ENCODE measurements at regions not wholly inside any gene's neighbourhood (a gene's known extent, or its start where the extent isn't known, plus 50 kb on each side); places are given as distances from the start of the nearest gene placed in this dataset.

DNA sequence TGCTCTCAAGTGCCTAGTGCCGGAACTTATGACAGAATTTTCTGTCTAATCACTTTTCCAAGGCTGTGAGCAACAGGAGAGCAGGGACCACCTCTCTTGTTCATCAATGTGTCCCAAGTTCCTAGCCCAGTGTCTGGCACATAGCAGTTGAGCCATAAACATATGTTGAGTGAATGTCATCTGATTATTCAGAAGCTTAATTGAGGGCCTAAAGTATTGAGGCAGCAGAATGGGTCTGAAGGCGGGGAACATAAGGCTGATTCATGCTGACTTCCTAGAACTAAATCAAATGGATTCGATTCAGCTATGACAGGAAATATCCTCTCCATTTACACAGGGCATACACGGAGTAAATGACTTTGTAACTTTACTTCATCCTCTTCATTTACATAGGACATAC lies 438.0 kb upstream of the ZFHX3 start:
- Histone ChIP-seq H3K4me1 (ENCODE audit: insufficient read depth, low read length) (no peaks in the 10 kb centered on the region), H3K4me3 (ENCODE audit: low read length in 2 of 2) (no peak overlapping the region), H3K36me3 (ENCODE audit: insufficient read depth, low read length) (no peaks in the 10 kb centered on the region), H3K27me3 (ENCODE audit: insufficient read depth, low read length) (no peaks in the 10 kb centered on the region), H3K9me3 (ENCODE audit: control insufficient read depth in 1 of 2, low read length in 2 of 2) (no peaks in the 10 kb centered on the region), H3K27ac (ENCODE audit: low read depth, low read length) (no peak overlapping the region)
- peaks cover 0 to 9% (median 4%) of the 10 kb centered on the region in 8 donors for H3K9me3 Mint-ChIP-seq
- no peaks in the 10 kb centered on the region for H3K36me3 Mint-ChIP-seq
- ChIA-PET POLR2A (ENCODE audit: partially characterized antibody) (no interaction called here), CTCF (ENCODE audit: partially characterized antibody) (no interaction called here)
- intact Hi-C loops (cut with micrococcal nuclease), result no loop called here
- H3K4me1 Mint-ChIP-seq, result peaks cover 0 to 6% (median 3%) of the 10 kb centered on the region in 4 donors
- H3K27ac Mint-ChIP-seq, result no peak overlapping the region
- H3K27me3 Mint-ChIP-seq, result peaks cover 3 to 10% of the 10 kb centered on the region in 2 donors
- no peak overlapping the region for H3K4me3 Mint-ChIP-seq
- no peak for DNase-seq

DNA sequence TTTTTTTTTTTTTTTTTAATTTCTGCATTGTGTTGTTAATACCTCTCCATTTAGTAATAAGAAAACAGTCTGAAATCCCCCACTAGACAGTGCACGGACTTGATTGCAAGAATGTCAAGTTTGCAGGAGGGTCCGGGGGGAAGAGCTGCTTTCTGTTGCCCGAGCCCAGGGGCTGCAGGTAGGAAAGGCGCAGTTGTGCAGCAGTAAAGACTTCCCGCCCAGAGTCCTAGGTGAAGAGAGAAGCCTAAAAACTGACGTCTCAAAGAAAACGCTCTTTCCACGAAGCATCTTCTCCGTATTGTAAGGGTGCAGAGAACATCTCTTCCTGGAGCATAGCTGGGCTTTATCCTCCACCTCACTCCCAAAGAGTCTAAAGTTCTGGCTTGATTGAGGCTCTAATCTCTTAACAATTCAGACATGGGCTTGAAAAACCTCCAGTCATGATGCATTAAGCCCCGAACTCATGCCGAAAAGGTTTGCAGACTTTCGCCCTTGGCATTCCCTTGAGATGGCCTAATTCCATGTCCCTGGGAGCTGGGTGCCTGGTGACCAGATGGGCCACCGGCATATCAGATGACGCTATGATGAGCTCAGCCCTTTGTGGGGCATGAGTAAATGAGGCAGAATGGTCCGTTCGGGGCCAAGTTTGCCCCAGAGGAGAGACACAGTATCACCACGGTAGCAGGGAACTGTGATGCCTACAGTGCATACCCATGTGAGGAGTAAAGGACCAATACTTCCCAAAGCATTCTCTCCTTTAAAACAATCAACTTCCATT lies 436.2 kb upstream of the ZFHX3 start:
- H3K27ac ChIP-seq (ENCODE audit: low read depth, low read length), result no peak overlapping the region
- Mint-ChIP-seq H3K27me3 (peaks cover 3 to 10% of the 10 kb centered on the region in 2 donors), H3K4me3 (no peak overlapping the region), H3K4me1 (peaks cover 0 to 6% (median 3%) of the 10 kb centered on the region in 4 donors), H3K9me3 (peaks cover 0 to 9% (median 7%) of the 10 kb centered on the region in 8 donors), H3K27ac (no peak overlapping the region), H3K36me3 (no peaks in the 10 kb centered on the region)
- no peaks in the 10 kb centered on the region for H3K36me3 ChIP-seq (ENCODE audit: insufficient read depth, low read length)
- H3K4me3 ChIP-seq (ENCODE audit: low read length in 2 of 2), result no peak overlapping the region
- no peaks in the 10 kb centered on the region for H3K9me3 ChIP-seq (ENCODE audit: control insufficient read depth in 1 of 2, low read length in 2 of 2)
- no peaks in the 10 kb centered on the region for H3K27me3 ChIP-seq (ENCODE audit: insufficient read depth, low read length)
- CTCF ChIA-PET (ENCODE audit: partially characterized antibody), result no interaction called here
- DNase-seq, result no peak
- no peaks in the 10 kb centered on the region for H3K4me1 ChIP-seq (ENCODE audit: insufficient read depth, low read length)
- intact Hi-C loops (cut with micrococcal nuclease), result no loop called here
- POLR2A ChIA-PET (ENCODE audit: partially characterized antibody), result no interaction called here

DNA sequence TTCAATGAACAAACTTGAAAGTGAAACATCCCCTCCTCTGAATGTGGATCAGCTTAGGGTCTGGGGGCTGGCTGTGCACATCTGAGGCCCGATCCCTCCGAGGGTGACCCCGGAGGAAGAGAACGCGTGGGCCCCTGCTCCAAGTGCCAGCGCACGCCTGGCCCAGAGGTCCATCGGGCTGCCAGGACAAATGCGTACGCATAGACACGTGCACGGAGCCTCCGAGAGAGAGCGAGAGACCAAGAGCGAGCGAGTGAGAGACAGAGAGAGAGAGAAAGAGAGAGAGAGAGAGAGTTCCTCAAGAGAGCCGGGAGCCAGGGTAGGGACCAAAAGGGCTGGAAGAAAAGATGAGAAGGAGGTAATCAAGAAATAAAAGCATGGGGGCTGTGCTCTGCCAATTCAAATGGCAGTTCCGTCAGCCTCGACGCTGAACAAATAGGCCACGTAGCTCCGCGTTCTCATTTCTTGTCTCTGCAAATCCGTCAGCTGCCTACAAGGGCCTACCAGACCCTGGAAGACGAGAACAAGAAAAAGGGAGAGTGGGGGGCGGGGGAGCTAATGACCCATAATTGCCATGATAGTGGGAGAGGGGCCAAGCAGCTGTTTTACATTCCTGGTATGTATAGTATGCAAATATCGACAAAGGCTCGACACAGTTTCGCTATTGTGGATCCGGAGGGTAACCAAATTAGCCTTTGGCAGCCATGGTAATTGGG lies 435.3 kb upstream of the ZFHX3 start:
- Histone ChIP-seq H3K27ac (ENCODE audit: low read depth, low read length) (no peak overlapping the region), H3K27me3 (ENCODE audit: insufficient read depth, low read length) (no peaks in the 10 kb centered on the region), H3K4me3 (ENCODE audit: low read length in 2 of 2) (no peak overlapping the region), H3K9me3 (ENCODE audit: control insufficient read depth in 1 of 2, low read length in 2 of 2) (no peaks in the 10 kb centered on the region), H3K4me1 (ENCODE audit: insufficient read depth, low read length) (no peaks in the 10 kb centered on the region), H3K36me3 (ENCODE audit: insufficient read depth, low read length) (no peaks in the 10 kb centered on the region)
- intact Hi-C loops (cut with micrococcal nuclease), result no loop called here
- Mint-ChIP-seq H3K27me3 (peaks cover 3 to 10% of the 10 kb centered on the region in 2 donors), H3K36me3 (no peaks in the 10 kb centered on the region), H3K27ac (peak overlapping the region in 1 of 7 donors; percentile 88), H3K9me3 (peaks cover 0 to 10% (median 7%) of the 10 kb centered on the region in 8 donors), H3K4me1 (peaks cover 0 to 6% (median 3%) of the 10 kb centered on the region in 4 donors), H3K4me3 (peak overlapping the region in 3 of 8 donors; percentile 12 to 36 (median 17))
- DNase-seq, result no peak
- ChIA-PET POLR2A (ENCODE audit: partially characterized antibody) (no interaction called here), CTCF (ENCODE audit: partially characterized antibody) (no interaction called here)

DNA sequence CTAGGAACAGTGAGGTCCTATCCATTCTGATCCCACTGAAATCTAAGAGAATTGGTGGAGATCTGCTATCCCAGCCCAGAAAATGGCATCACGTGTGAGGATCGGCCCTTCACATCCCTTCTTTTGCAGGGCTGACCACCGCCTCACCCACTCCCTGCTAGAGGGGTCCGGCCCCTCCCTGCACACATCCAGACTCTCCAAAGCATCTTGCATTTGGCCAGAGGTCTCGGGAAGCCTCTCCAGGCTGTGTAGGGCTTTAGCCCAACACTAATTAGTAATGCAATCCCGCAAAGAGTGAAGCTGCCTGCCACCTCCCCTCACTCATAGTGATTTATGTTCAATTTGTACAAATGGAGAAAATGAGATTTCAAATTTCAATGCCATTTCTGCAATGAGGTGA lies 434.4 kb upstream of the ZFHX3 start:
- intact Hi-C loops (cut with micrococcal nuclease), result no loop called here
- POLR2A ChIA-PET (ENCODE audit: partially characterized antibody), result no interaction called here
- Mint-ChIP-seq H3K27me3 (peaks cover 3 to 10% of the 10 kb centered on the region in 2 donors), H3K4me1 (peaks cover 0 to 6% (median 3%) of the 10 kb centered on the region in 4 donors), H3K36me3 (no peaks in the 10 kb centered on the region), H3K9me3 (peaks cover 0 to 10% (median 7%) of the 10 kb centered on the region in 8 donors), H3K27ac (no peak overlapping the region), H3K4me3 (no peak overlapping the region)
- no peaks in the 10 kb centered on the region for H3K4me1 ChIP-seq (ENCODE audit: insufficient read depth, low read length)
- no peaks in the 10 kb centered on the region for H3K27me3 ChIP-seq (ENCODE audit: insufficient read depth, low read length)
- CTCF ChIA-PET (ENCODE audit: partially characterized antibody), result no interaction called here
- no peaks in the 10 kb centered on the region for H3K9me3 ChIP-seq (ENCODE audit: control insufficient read depth in 1 of 2, low read length in 2 of 2)
- no peak for DNase-seq
- no peak overlapping the region for H3K4me3 ChIP-seq (ENCODE audit: low read length in 2 of 2)
- H3K36me3 ChIP-seq (ENCODE audit: insufficient read depth, low read length), result no peaks in the 10 kb centered on the region
- no peak overlapping the region for H3K27ac ChIP-seq (ENCODE audit: low read depth, low read length)

DNA sequence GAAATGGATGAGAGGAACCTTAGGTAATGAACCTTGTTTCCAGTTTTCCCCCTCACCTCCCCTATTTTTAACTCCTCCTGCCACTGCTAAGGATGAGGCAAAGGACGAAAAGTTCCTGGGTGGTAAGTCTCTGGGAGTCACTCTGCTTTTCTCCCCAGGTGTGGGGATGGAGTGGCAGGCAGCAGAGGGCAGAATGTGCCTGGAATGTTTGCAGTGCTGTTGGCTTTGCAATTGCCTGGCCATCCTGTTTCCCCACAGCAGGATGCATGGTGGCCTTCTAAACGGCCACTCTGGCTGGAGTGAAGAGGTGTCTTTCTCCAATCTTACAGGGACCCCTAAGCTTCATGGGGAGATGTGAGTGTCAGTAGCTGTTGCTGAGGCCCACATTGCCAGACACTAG lies 432.5 kb upstream of the ZFHX3 start:
- Histone ChIP-seq H3K36me3 (ENCODE audit: insufficient read depth, low read length) (no peaks in the 10 kb centered on the region), H3K27ac (ENCODE audit: low read depth, low read length) (no peak overlapping the region), H3K27me3 (ENCODE audit: insufficient read depth, low read length) (no peaks in the 10 kb centered on the region), H3K4me3 (ENCODE audit: low read length in 2 of 2) (no peak overlapping the region), H3K9me3 (ENCODE audit: control insufficient read depth in 1 of 2, low read length in 2 of 2) (no peaks in the 10 kb centered on the region), H3K4me1 (ENCODE audit: insufficient read depth, low read length) (no peaks in the 10 kb centered on the region)
- Mint-ChIP-seq H3K9me3 (peaks cover 0 to 9% (median 6%) of the 10 kb centered on the region in 8 donors), H3K4me1 (peaks cover 0 to 6% (median 3%) of the 10 kb centered on the region in 4 donors), H3K27ac (no peak overlapping the region), H3K4me3 (no peak overlapping the region), H3K27me3 (peaks cover 3 to 7% of the 10 kb centered on the region in 2 donors), H3K36me3 (no peaks in the 10 kb centered on the region)
- ChIA-PET POLR2A (ENCODE audit: partially characterized antibody) (no interaction called here), CTCF (ENCODE audit: partially characterized antibody) (no interaction called here)
- DNase-seq, result no peak
- intact Hi-C loops (cut with micrococcal nuclease), result no loop called here

DNA sequence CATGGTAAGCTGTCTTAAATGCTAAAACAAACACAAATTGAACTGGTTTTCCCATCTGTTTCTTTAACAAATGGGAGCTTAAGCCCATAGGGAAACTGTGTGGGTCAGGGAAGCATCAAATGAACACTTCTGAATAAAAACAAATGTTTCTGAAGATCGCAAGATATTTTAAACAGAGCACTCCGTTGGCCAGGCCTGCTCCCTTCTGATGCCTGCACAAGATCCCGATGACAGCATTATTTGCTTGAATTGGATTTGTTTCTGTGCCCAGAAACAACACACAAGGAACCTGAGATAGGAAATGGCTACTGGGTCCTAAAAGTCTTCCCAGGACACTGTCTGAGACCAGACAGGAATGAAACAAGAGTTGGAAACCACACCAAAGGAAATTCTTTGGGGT lies 425.8 kb upstream of the ZFHX3 start:
- Histone ChIP-seq H3K9me3 (ENCODE audit: control insufficient read depth in 1 of 2, low read length in 2 of 2) (no peaks in the 10 kb centered on the region), H3K4me1 (ENCODE audit: insufficient read depth, low read length) (no peaks in the 10 kb centered on the region), H3K27me3 (ENCODE audit: insufficient read depth, low read length) (no peaks in the 10 kb centered on the region), H3K27ac (ENCODE audit: low read depth, low read length) (no peak overlapping the region), H3K36me3 (ENCODE audit: insufficient read depth, low read length) (no peaks in the 10 kb centered on the region), H3K4me3 (ENCODE audit: low read length in 2 of 2) (no peak overlapping the region)
- no peak overlapping the region for H3K4me3 Mint-ChIP-seq
- H3K9me3 Mint-ChIP-seq, result peaks cover 0 to 3% (median 0%) of the 10 kb centered on the region in 8 donors
- ChIA-PET POLR2A (ENCODE audit: partially characterized antibody) (no interaction called here), CTCF (ENCODE audit: partially characterized antibody) (no interaction called here)
- DNase-seq, result no peak
- no peaks in the 10 kb centered on the region for H3K27me3 Mint-ChIP-seq
- H3K36me3 Mint-ChIP-seq, result no peaks in the 10 kb centered on the region
- intact Hi-C loops (cut with micrococcal nuclease), result no loop called here
- no peak overlapping the region for H3K27ac Mint-ChIP-seq
- no peaks in the 10 kb centered on the region for H3K4me1 Mint-ChIP-seq

DNA sequence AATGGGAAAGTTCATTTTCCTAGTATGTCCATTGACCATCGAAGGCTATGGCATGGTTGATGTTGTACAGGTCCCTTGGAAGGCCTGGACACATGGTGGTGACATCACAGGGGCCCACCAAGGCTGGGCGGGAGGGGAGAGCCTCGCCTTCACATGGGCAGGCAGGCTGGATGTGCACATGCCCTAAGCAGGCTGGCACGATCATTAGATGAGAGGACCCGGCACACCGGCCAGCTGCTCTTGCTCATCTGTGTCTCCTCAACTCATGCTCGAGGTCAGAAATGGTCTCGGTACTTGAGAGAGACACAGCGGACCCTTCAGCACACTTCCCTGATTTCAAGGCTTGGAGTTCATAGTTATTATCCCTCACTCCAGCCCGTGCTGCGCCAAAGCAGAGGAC lies 416.9 kb upstream of the ZFHX3 start:
- ChIA-PET CTCF (ENCODE audit: partially characterized antibody) (no interaction called here), POLR2A (ENCODE audit: partially characterized antibody) (no interaction called here)
- Mint-ChIP-seq H3K4me3 (no peak overlapping the region), H3K4me1 (no peaks in the 10 kb centered on the region), H3K36me3 (no peaks in the 10 kb centered on the region), H3K27me3 (no peaks in the 10 kb centered on the region), H3K9me3 (peaks cover 0 to 17% (median 9%) of the 10 kb centered on the region in 8 donors), H3K27ac (no peak overlapping the region)
- no peak for DNase-seq
- H3K27me3 ChIP-seq (ENCODE audit: insufficient read depth, low read length), result no peaks in the 10 kb centered on the region
- no peak overlapping the region for H3K4me3 ChIP-seq (ENCODE audit: low read length in 2 of 2)
- intact Hi-C loops (cut with micrococcal nuclease), result no loop called here
- no peak overlapping the region for H3K27ac ChIP-seq (ENCODE audit: low read depth, low read length)
- H3K36me3 ChIP-seq (ENCODE audit: insufficient read depth, low read length), result no peaks in the 10 kb centered on the region
- no peaks in the 10 kb centered on the region for H3K9me3 ChIP-seq (ENCODE audit: control insufficient read depth in 1 of 2, low read length in 2 of 2)
- H3K4me1 ChIP-seq (ENCODE audit: insufficient read depth, low read length), result no peaks in the 10 kb centered on the region
